ENCODE measurements at regions not wholly inside any gene's neighbourhood (a gene's known extent, or its start where the extent isn't known, plus 50 kb on each side); places are given as distances from the start of the nearest gene placed in this dataset.
"Not testable (repeated sequence)": the region's sequence is repeated elsewhere in the genome, so short reads cannot be mapped to it uniquely, and the experiment has no call there.

GRCh38 chr2:163044114-163044513 is 205.5 kb upstream of the KCNH7 start:
- Histone ChIP-seq H3K4me3 (ENCODE audit: low read depth, low read length) (no peak overlapping the region), H3K27ac (no peak overlapping the region), H3K36me3 (no peaks in the 10 kb centered on the region), H3K9me3 (ENCODE audit: severe bottlenecking) (no peaks in the 10 kb centered on the region), H3K27me3 (ENCODE audit: insufficient read depth, low read depth, severe bottlenecking) (no peaks in the 10 kb centered on the region)
- TF ChIP-seq, protein P1, sequence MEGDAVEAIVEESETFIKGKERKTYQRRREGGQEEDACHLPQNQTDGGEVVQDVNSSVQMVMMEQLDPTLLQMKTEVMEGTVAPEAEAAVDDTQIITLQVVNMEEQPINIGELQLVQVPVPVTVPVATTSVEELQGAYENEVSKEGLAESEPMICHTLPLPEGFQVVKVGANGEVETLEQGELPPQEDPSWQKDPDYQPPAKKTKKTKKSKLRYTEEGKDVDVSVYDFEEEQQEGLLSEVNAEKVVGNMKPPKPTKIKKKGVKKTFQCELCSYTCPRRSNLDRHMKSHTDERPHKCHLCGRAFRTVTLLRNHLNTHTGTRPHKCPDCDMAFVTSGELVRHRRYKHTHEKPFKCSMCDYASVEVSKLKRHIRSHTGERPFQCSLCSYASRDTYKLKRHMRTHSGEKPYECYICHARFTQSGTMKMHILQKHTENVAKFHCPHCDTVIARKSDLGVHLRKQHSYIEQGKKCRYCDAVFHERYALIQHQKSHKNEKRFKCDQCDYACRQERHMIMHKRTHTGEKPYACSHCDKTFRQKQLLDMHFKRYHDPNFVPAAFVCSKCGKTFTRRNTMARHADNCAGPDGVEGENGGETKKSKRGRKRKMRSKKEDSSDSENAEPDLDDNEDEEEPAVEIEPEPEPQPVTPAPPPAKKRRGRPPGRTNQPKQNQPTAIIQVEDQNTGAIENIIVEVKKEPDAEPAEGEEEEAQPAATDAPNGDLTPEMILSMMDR (IDR thresholded peaks at IDR 0.05; ENCODE audit: low read depth, low read length), result no peak
- no peak for DNase-seq

- H3K4me3 ChIP-seq (ENCODE audit: low read depth, low read length), result no peak overlapping the region
- no peaks in the 10 kb centered on the region for H3K9me3 ChIP-seq (ENCODE audit: severe bottlenecking)
- H3K36me3 ChIP-seq, result no peaks in the 10 kb centered on the region
- H3K27ac ChIP-seq, result no peak overlapping the region
- no peak for DNase-seq
- TF ChIP-seq, protein P1 (IDR thresholded peaks at IDR 0.05; ENCODE audit: low read depth, low read length), result no peak
- no peaks in the 10 kb centered on the region for H3K27me3 ChIP-seq (ENCODE audit: insufficient read depth, low read depth, severe bottlenecking)
Observed at GRCh38 chr2:163043201-163043600, 204.6 kb upstream of the KCNH7 start.

DNA sequence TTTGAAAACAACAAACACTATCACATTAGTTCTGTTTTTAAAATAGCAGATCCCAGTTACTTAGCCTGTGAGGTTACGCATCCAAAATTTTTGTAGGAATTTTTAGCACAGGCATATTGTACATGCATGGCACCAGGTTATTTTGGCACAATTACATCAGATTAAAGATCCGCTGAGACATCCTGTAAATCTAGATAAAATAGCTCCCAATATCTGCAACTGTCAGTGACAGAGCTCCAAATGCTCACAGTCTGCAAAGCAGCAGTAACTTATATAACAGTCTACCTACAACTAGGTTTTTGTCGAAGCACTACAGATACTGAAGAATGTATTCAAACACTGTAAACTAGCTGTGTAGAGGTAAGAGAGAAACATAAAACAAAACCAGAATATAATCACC is 200.7 kb upstream of the KCNH7 start:
- Histone ChIP-seq H3K4me3 (ENCODE audit: low read depth, low read length) (no peak overlapping the region), H3K36me3 (no peaks in the 10 kb centered on the region), H3K27ac (no peak overlapping the region), H3K9me3 (ENCODE audit: severe bottlenecking) (no peaks in the 10 kb centered on the region), H3K27me3 (ENCODE audit: insufficient read depth, low read depth, severe bottlenecking) (no peaks in the 10 kb centered on the region)
- TF ChIP-seq, protein P1 (IDR thresholded peaks at IDR 0.05; ENCODE audit: low read depth, low read length), result no peak
- DNase-seq, result no peak

GRCh38 chr2:163028807-163029206 is 190.2 kb upstream of the KCNH7 start:
- Histone ChIP-seq H3K4me3 (ENCODE audit: low read depth, low read length) (no peak overlapping the region), H3K9me3 (ENCODE audit: severe bottlenecking) (no peaks in the 10 kb centered on the region), H3K36me3 (no peaks in the 10 kb centered on the region), H3K27ac (no peak overlapping the region), H3K27me3 (ENCODE audit: insufficient read depth, low read depth, severe bottlenecking) (no peaks in the 10 kb centered on the region)
- TF ChIP-seq, protein P1 (IDR thresholded peaks at IDR 0.05; ENCODE audit: low read depth, low read length), result no peak
- DNase-seq, result no peak

GRCh38 chr2:163026136-163026775 is 187.7 kb upstream of the KCNH7 start:
- not testable (repeated sequence) for H3K27ac ChIP-seq; H3K4me3 ChIP-seq (ENCODE audit: low read depth, low read length); H3K27me3 ChIP-seq (ENCODE audit: insufficient read depth, low read depth, severe bottlenecking); H3K9me3 ChIP-seq (ENCODE audit: severe bottlenecking); DNase-seq; H3K36me3 ChIP-seq

GRCh38 chr2:163016882-163017281 is 178.3 kb upstream of the KCNH7 start:
- H3K27me3 ChIP-seq (ENCODE audit: insufficient read depth, low read depth, severe bottlenecking); DNase-seq; H3K4me3 ChIP-seq (ENCODE audit: low read depth, low read length): not testable (repeated sequence)

GRCh38 chr2:163011000-163011399 is 172.4 kb upstream of the KCNH7 start:
- DNase-seq, result no peak
- no peaks in the 10 kb centered on the region for H3K36me3 ChIP-seq
- TF ChIP-seq, protein P1 (IDR thresholded peaks at IDR 0.05; ENCODE audit: low read depth, low read length), result no peak
- H3K4me3 ChIP-seq (ENCODE audit: low read depth, low read length), result no peak overlapping the region
- H3K27me3 ChIP-seq (ENCODE audit: insufficient read depth, low read depth, severe bottlenecking), result no peaks in the 10 kb centered on the region
- no peaks in the 10 kb centered on the region for H3K9me3 ChIP-seq (ENCODE audit: severe bottlenecking)
- no peak overlapping the region for H3K27ac ChIP-seq

More at GRCh38 chr2:163016882-163017281, 178.3 kb upstream of the KCNH7 start:
- not testable (repeated sequence) for H3K36me3 ChIP-seq; H3K27ac ChIP-seq; H3K9me3 ChIP-seq (ENCODE audit: severe bottlenecking)
